ENCODE measurements at regions not wholly inside any gene's neighbourhood (a gene's known extent, or its start where the extent isn't known, plus 50 kb on each side); places are given as distances from the start of the nearest gene placed in this dataset.

DNA sequence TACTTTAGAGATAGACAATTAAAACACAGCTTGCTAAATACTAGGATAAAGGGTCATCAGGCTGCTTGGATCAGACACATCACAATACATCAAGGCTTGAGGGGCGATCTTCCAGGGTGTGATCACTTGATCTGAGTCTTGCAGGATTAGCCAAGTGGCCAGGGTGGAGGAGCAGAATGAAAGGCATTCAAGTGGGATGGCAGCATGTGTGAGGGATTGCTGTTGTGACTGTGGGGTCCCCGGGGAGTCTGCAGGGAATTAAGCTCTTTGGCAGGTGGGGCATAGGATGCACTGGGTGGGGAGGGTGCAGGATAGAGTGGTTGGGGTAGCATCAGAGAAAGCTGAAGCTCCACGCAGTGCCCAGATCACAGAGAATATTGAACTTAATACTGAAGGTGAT lies 58.0 kb upstream of the TMEM163 start:
- no peak for DNase-seq (ENCODE audit: low spot score)
- no peak for TF ChIP-seq CTCF (IDR thresholded peaks at IDR 0.05; ENCODE audit: extremely low read depth, missing control alignments)

DNA sequence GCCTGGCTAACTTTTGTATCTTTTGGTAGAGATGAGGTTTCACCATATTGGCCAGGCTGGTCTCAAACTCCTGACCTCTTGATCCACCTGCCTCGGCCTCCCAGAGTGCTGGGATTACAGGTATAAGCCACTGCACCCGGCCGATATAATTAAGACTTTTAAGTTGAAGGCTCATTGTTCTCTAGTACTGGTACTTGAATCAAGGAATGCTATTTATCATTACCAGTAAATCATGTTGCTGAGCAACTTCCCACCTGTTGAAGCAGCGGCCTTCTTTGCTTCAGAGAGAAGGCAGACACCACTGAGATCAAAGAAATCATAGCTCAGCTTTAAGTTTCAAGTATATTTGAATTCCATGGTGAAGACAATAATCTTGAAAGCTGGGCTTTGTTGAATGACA lies 58.8 kb upstream of the TMEM163 start:
- no peak for DNase-seq (ENCODE audit: low spot score)
- TF ChIP-seq CTCF (IDR thresholded peaks at IDR 0.05; ENCODE audit: extremely low read depth, missing control alignments) = no peak

- DNase-seq (ENCODE audit: low spot score) = peak; percentile 14
- peak; percentile 8 for TF ChIP-seq CTCF (IDR thresholded peaks at IDR 0.05; ENCODE audit: extremely low read depth, missing control alignments)
Measured at GRCh38 chr2:134778372-134778771, 59.6 kb upstream of the TMEM163 start.

- DNase-seq (ENCODE audit: low spot score) = no peak
- TF ChIP-seq CTCF (IDR thresholded peaks at IDR 0.05; ENCODE audit: extremely low read depth, missing control alignments) = no peak
Measured at GRCh38 chr2:134780972-134781371, 57.4 kb upstream of the ACMSD start.

- DNase-seq (ENCODE audit: low spot score) = no peak
- no peak for TF ChIP-seq CTCF (IDR thresholded peaks at IDR 0.05; ENCODE audit: extremely low read depth, missing control alignments)
Measured at GRCh38 chr2:134782107-134782506, 56.3 kb upstream of the ACMSD start.

- TF ChIP-seq CTCF (IDR thresholded peaks at IDR 0.05; ENCODE audit: extremely low read depth, missing control alignments) = no peak
- DNase-seq (ENCODE audit: low spot score) = no peak
Measured at GRCh38 chr2:134782792-134783191, 55.6 kb upstream of the ACMSD start.

- TF ChIP-seq CTCF (IDR thresholded peaks at IDR 0.05; ENCODE audit: extremely low read depth, missing control alignments) = no peak
- no peak for DNase-seq (ENCODE audit: low spot score)
Measured at GRCh38 chr2:134783912-134784311, 54.5 kb upstream of the ACMSD start.

Measured in GM20000 (cell line).